A673 (cell line): ENCODE measurements at regions not wholly inside any gene's neighbourhood (a gene's known extent, or its start where the extent isn't known, plus 50 kb on each side); places are given as distances from the start of the nearest gene placed in this dataset.

Experiments used
- BruUV-seq: library from RNA; stranded (reverse); fragments of 400-500 nt; replicated peaks from 2 replicates; lab custom pipeline; 2021; lab: Mats Ljungman, UMichigan
- CTCF ChIA-PET: fragments of 300-600 bp; sonication (Branson Sonifier 250); formaldehyde crosslinking; loops from one replicate; lab custom pipeline; 2022; ENCODE audit warnings: antibody characterized with exemption; lab: Charles Lee
- POLR2A ChIA-PET: fragments of 300-600 bp; sonication (Branson Sonifier 250); formaldehyde crosslinking; loops from one replicate; lab custom pipeline; 2022; ENCODE audit warnings: antibody characterized with exemption; ENCODE audit not compliant: low non-redundant PET; lab: Charles Lee
- DNase-seq: peaks from one replicate; pipeline ENCODE4 v3.0.0-alpha.2; 2015; ENCODE audit warnings: low spot score
- H3K27ac ChIP-seq: fragments of 200-600 bp; sonication (generic); 2 replicates; pipeline ENCODE4 v1.5.1; 2016; ENCODE audit warnings: mixed run types, low read depth, mild to moderate bottlenecking, mixed read lengths, antibody characterized with exemption, low read length; ENCODE audit not compliant: poor library complexity, severe bottlenecking
- H3K27me3 ChIP-seq: fragments of 200-600 bp; sonication (generic); replicated peaks from 2 replicates; pipeline ENCODE4 v1.6.1; 2017; ENCODE audit warnings: mixed run types, low read depth, mild to moderate bottlenecking, mixed read lengths, antibody characterized with exemption, low read length; ENCODE audit not compliant: insufficient read depth, poor library complexity
- H3K36me3 ChIP-seq: fragments of 200-600 bp; sonication (generic); 2 replicates; pipeline ENCODE4 v1.6.1; 2016; ENCODE audit warnings: mixed run types, mild to moderate bottlenecking, mixed read lengths, antibody characterized with exemption, low read length; ENCODE audit not compliant: insufficient read depth, poor library complexity, severe bottlenecking
- H3K4me1 ChIP-seq: fragments of 200-600 bp; sonication (generic); 2 replicates; pipeline ENCODE4 v1.6.1; 2017; ENCODE audit warnings: mixed run types, mild to moderate bottlenecking, mixed read lengths, antibody characterized with exemption, low read length; ENCODE audit not compliant: insufficient read depth, poor library complexity, severe bottlenecking
- H3K4me3 ChIP-seq: fragments of 200-600 bp; sonication (generic); 2 replicates; pipeline ENCODE4 v1.5.1; 2016; ENCODE audit warnings: low read depth, mixed run types, mild to moderate bottlenecking, mixed read lengths, low read length; ENCODE audit not compliant: poor library complexity, severe bottlenecking
- H3K9me3 ChIP-seq: fragments of 200-600 bp; sonication (generic); 2 replicates; pipeline ENCODE4 v1.6.1; 2016; ENCODE audit warnings: mixed run types, low read depth, mild to moderate bottlenecking, mixed read lengths, antibody characterized with exemption, low read length; ENCODE audit not compliant: poor library complexity, severe bottlenecking
- EZH2 ChIP-seq: fragments of 200-600 bp; sonication (generic); IDR thresholded peaks from 2 replicates; pipeline ENCODE4 v1.6.1; 2017; ENCODE audit warnings: borderline replicate concordance, low read depth, mild to moderate bottlenecking, mixed read lengths, antibody characterized with exemption, low read length; ENCODE audit not compliant: poor library complexity, severe bottlenecking
- intact Hi-C: fragments of 100-400 bp; cut with micrococcal nuclease; formaldehyde crosslinking; loops from one replicate; pipeline ENCODE4 v1.10.0; 2022; ENCODE audit not compliant: unreplicated experiment
- TF ChIP-seq, protein P1 (sequence below): fragments of 300-800, 200-600 bp; sonication (generic); conservative IDR thresholded peaks from 2 replicates; pipeline ENCODE4 v1.5.1; 2017; ENCODE audit warnings: low read depth, mild to moderate bottlenecking, antibody characterized with exemption, low read length, moderate library complexity, mixed read lengths

DNA sequence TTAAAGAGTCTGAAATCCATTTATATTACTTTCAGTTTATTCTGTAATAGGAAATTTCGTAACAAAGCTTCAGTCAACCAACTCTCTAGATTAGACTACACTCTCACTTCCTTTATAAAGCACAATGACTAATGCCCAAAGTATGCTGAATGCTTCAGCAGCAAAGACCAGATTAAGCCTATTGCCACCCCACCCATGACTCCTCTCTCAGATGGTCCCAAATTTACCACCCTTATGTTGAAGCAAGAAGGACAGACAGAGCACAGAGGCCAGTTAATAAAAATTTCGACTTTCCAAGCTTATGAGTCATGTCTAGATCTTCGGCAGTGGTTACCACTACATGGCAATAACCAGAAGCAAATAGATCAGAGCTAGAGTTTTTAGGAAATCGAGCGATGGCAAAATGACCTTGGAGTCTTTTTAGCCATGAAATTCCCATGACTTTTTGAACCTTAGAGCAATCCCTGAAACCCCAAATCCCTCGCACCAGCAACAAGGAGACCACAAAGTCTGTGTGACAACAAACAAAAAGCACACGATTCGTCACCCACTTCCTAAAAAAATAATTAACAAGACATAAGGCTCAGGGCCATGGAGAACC lies 287.8 kb upstream of the RASA1 start:
- peak overlapping the region; percentile 9 for H3K27ac ChIP-seq
- no TSS peak for BruUV-seq
- CTCF ChIA-PET: no interaction called here

DNA sequence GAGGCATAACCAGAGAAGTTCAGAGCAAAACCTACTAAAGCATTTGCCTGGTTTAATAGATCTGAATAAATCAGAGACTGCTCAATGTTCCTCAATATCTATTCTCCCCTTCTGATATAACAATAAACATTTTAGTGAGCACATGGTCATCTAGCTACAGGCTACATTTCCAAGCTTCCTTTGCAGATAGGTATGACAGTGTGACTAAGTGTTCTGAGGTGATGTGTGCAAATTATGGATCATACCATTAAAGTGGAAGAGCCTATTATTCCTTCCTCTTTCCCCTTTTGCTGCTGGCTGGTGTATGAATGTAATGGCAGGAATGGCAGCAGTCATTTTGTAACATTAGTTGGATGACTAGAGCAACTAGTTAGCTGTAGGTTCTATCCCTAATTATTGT lies 285.8 kb upstream of the RASA1 start:
- TF ChIP-seq EZH2: no peak
- TF ChIP-seq, protein P1, sequence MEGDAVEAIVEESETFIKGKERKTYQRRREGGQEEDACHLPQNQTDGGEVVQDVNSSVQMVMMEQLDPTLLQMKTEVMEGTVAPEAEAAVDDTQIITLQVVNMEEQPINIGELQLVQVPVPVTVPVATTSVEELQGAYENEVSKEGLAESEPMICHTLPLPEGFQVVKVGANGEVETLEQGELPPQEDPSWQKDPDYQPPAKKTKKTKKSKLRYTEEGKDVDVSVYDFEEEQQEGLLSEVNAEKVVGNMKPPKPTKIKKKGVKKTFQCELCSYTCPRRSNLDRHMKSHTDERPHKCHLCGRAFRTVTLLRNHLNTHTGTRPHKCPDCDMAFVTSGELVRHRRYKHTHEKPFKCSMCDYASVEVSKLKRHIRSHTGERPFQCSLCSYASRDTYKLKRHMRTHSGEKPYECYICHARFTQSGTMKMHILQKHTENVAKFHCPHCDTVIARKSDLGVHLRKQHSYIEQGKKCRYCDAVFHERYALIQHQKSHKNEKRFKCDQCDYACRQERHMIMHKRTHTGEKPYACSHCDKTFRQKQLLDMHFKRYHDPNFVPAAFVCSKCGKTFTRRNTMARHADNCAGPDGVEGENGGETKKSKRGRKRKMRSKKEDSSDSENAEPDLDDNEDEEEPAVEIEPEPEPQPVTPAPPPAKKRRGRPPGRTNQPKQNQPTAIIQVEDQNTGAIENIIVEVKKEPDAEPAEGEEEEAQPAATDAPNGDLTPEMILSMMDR: no peak
- Histone ChIP-seq H3K4me3 (no peak overlapping the region), H3K27me3 (no peaks in the 10 kb centered on the region), H3K4me1 (peaks cover 9% of the 10 kb centered on the region), H3K9me3 (no peaks in the 10 kb centered on the region), H3K27ac (no peak overlapping the region), H3K36me3 (no peaks in the 10 kb centered on the region)
- ChIA-PET POLR2A (no interaction called here), CTCF (no interaction called here)
- BruUV-seq: no TSS peak
- no peak for DNase-seq
- intact Hi-C loops: no loop called here

More for the DNA sequence above, 287.8 kb upstream of the RASA1 start:
- H3K4me3 ChIP-seq: no peak overlapping the region
- H3K36me3 ChIP-seq: no peaks in the 10 kb centered on the region
- peaks cover 9% of the 10 kb centered on the region for H3K4me1 ChIP-seq
- intact Hi-C loops: loop anchor here (5.0 kb wide), 1 partner anchor 422 kb away; no protein-coding TSS in a partner anchor
- DNase-seq: peak; percentile 83
- TF ChIP-seq, protein P1: no peak
- TF ChIP-seq EZH2: no peak
- H3K27me3 ChIP-seq: no peaks in the 10 kb centered on the region
- POLR2A ChIA-PET: no interaction called here
- no peaks in the 10 kb centered on the region for H3K9me3 ChIP-seq

DNA sequence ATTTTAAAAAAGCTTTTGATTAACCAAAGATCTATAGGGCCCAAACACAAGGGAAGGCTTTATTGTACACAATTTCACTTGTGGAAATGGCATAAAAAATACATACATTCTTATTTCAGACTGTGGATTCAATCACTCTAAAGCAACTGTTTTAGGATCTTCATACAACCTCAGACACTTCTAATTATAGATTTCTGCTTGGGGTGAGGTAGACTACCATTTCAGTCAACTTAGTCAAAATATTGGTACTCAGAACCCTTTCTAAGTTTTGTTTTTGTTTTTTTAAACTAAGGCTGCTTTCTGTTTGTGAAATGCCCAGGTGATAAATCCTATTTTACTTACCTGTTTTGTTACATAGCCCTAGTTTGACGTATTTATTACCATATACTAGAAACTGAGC lies 284.5 kb upstream of the RASA1 start:
- BruUV-seq: no TSS peak
- no peaks in the 10 kb centered on the region for H3K27me3 ChIP-seq
- intact Hi-C loops: no loop called here

More for the DNA sequence above, 284.5 kb upstream of the RASA1 start:
- H3K27ac ChIP-seq: no peak overlapping the region
- no peak for DNase-seq
- no peaks in the 10 kb centered on the region for H3K4me1 ChIP-seq
- ChIA-PET CTCF (interaction anchor here (0.6 kb wide), 1 partner anchor 345 kb away, joined by 3 read pairs; no protein-coding TSS in a partner anchor), POLR2A (interaction anchor here (0.6 kb wide), 1 partner anchor 40 kb away, joined by 7 read pairs; no protein-coding TSS in a partner anchor)
- no peak overlapping the region for H3K4me3 ChIP-seq
- no peaks in the 10 kb centered on the region for H3K36me3 ChIP-seq
- TF ChIP-seq, protein P1: no peak
- TF ChIP-seq EZH2: no peak
- no peaks in the 10 kb centered on the region for H3K9me3 ChIP-seq
